Raji (cell line): ENCODE measurements at regions not wholly inside any gene's neighbourhood (a gene's known extent, or its start where the extent isn't known, plus 50 kb on each side); places are given as distances from the start of the nearest gene placed in this dataset.

ENCODE experiments used
- POLR2A ChIP-seq: IDR thresholded peaks from 2 replicates; pipeline ENCODE4 v1.6.1; 2011; ENCODE audit warnings: low read depth, low read length, control low read depth; ENCODE audit not compliant: insufficient read depth

DNA sequence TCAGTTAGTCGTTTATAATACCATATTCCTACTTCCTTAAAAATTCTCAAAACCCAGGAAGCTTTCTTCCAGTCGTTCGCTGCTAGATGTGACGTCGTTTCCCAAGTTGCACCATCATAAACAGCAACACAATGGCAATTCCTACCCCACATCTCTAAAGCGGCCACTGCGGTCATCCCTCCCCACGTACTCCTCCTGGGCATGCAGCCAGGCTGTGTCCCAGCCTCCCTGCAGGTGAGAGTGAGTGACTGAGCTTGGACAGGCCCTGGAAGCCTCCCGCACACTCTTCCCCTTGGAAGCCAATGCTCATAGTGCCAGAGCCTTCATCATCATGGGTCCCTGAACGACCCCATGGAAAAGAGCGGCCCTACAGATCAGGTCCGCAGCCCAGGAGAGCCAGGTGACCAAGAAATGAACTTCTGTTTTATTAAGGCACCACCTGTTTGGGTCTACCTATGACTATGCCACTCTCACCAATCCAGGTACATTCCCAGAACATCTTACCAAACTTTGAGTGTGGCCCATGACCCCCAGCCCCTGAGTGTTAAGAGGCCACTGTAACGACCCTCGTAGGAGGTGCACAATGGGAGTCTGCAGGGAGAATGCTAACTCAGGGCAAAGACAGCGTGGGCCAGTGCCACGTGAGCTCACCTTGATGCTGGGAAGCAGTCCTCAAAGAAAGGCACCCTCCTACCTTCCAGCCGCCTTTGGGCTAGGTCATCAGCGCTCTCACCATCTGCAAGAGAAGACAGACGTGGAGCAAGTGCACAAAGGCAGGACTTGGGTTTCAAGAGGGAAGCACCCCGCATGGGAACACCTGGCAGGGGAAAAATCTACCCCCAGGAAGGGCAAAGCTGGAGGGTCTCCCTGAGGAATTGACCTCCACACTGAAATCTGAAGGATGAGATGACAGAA is 74.7 kb upstream of the RAB6C start:
- TF ChIP-seq POLR2A = no peak

DNA sequence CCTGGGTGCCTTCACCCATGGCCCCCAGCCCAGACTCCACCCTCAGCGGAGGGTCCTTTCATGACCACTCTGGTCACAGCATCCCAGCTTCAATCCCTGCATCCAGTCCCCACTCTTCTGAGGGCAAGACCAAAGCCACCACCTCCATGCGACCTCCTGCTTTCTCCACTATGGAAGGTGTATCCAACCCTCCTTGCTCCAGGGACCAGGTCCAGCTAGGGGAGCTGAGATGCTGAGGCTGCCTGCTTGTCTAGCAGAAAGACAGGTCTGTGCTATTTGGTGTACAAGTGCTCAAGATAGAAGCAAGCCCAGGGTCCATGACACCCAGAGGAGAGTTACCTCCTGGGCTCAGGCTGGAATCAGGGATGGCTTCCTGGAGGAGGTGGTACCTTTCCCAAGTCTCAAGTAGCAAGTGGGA is 73.8 kb upstream of the RAB6C start:
- TF ChIP-seq POLR2A = no peak

- no peak for TF ChIP-seq POLR2A
Observed at GRCh38 chr2:129906139-129906860, 73.2 kb upstream of the RAB6C start.

GRCh38 chr2:129906861-129907235 is 72.6 kb upstream of the RAB6C start:
- no peak for TF ChIP-seq POLR2A

- no peak for TF ChIP-seq POLR2A
Observed at GRCh38 chr2:129907256-129907998, 72.0 kb upstream of the RAB6C start.

DNA sequence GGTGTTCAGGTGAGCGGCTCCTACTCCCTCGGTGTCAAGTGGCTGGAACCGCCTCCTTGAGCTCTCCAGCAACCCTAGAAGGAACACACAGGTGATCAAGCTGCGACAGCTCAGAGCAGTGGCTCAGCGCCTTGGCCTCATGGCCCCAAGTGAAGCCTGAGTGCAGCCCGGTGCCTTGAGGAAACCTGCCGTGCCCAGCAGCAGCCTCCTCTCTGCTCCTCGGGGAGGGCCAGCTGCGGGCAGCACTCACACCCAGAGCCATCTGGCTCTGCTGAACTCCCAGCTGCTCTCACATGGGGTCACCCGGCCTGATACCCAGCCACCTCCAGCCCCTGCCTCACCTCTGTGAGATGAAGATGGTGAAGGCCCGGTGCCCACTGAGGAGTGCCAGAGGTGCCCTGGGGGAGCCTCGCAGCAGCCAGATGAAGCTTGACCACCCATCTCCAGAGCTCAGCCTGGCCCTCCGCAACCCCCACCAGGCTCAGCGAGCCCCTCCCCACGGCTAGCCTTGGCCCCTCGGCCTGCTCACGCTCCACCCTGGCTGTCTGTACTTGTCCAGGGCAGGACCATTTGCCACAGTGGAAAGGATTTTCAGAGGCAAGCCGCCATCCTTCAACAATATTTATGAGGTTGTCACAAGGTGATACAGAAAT is 70.6 kb upstream of the RAB6C start:
- no peak for TF ChIP-seq POLR2A

DNA sequence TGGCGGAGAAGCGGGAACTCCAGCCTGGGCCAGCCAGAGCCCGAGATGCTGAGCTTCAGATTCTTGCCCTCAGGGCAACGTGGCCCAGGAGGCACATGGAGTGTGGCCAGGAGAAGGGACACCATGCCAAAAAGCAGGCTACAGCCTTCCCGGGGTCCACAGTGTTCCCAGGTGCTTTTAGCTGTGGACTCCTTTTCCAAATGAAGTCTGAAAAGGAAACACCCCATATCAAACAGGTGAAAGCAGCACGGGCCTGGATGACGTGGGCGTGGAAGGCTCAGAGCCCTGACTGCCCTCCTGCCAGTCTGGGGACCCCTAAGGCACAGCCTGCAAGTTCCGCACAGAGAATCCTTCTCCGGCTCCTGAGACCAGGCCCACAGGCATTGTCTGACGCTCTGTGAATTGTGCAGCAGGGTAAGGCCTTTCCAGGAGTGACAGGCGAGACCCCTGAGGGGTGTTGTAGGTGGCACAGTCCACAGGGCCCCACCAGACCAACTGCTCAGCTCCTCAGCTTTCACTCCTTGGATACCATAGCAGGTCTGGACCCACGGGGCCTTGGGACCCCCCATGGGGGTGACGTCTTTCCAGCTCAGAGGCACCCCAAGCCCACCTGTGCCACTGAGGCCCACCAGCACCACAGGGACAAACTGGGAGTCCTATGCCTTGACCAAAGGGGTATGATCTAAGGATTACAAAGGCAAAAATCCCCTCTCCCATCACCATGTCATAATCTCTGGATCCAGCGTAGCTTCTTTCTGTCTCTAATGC is 69.6 kb upstream of the RAB6C start:
- TF ChIP-seq POLR2A = no peak

DNA sequence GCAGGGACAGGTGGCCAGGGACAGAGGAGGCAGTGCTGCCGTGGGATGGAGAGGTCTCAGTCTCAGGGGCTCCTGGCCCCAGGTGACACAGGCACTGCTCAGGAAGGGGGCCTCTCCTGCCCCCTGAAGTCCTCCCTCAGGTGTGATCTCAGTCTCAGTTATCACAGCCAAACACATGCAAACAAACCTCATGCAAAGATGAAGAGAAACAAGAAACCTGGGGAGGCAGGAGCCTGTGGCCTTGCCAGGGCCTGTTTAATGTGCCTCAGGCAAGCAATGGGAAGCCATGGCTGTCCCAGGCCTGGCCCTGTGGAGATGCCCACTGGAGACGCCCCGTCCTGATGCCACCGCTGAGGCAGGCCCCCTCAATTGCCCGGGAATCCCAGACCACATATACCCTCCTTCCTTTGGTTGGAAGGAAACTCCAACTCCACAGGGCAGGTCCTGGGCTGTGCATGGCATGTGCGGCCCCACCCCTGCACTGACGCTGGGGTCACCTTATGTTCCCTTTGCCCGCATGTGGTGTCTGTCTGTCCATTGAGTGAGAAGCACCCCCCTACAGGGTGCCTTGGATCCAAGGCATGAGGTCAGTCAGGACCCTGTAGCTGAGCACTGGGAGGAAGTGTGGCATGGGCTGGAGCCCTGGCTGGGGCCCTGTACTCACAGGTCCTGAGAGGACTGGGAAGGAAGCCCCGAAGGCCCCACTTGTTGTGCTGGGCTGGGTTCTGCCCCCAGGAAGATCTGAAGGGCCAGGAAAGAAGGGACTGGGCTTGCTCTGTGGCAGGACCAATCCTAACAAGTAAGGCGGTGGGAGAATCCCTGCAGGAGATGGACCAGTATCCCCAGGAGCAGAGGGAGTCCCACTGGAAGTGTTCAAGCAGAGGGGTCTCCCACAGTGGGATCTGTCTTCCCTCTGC is 68.8 kb upstream of the RAB6C start:
- TF ChIP-seq POLR2A = no peak

DNA sequence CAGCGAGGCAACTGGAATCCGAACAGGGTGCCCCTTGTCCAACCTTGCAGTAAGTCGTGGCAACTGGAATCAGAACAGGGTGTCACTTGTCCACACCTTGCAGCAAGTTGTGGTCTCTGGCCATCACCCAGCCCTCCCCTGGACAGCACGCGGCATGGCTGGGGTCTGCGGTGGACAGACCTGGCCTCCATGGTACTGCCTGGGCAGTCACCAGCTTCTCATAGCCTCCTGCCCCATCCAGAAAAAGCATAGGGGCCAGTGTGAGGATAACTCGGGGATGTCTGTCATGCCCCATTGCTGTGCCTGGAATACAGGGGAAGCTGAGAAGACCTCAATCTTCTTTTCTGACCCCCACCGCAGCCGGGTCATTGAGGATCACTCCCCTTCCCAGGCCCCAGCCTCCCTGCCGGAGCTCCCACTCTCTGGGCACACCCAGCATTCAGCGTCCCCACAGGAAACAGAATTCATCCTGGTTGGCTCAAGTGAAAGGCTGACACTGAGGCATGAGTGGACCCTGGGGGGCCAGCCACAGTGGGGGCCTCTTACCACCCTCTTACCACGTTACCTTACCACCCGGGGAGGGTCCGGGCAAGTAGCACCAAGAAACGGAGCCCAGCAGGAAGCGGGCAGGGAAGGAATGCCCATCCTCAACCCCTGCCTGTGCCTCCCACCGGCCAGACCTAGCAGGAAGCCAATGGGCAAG is 68.0 kb upstream of the RAB6C start:
- TF ChIP-seq POLR2A = no peak

DNA sequence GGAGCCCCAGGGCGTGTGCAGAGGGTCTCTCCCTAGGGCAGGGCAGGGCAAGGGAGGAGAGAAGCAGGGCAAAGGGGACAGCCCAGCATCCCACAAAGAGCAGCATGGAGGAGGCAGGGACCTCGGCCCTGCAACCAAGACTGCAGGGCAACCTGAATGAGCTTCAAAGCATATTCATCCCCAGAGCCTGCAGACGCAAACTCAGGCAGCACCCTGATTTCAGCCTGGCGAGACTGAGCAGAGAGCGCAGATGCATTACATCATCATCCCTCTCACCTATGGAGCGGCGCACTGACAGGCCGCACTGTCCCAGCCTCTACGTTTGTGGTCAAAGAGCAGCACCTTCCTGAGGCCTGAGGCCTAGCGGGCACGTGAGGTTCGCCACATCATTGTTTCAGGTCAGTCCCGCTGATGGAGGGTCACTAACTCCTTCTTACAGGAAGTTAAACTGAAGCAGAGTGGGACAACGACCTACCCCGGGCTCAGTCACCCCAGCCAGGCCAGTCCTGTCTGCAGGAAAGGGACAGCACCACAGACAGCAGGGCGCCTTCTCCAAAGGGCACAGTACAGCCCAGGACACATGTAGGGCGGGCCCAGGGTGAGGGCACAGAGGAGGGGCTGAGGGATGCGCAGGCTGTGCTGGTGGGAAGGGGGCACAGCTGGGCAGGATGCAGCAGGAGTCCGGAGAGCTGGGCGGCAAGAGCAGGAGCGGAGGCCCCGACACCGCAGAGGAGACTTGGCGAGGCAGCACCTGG is 67.2 kb upstream of the RAB6C start:
- no peak for TF ChIP-seq POLR2A

DNA sequence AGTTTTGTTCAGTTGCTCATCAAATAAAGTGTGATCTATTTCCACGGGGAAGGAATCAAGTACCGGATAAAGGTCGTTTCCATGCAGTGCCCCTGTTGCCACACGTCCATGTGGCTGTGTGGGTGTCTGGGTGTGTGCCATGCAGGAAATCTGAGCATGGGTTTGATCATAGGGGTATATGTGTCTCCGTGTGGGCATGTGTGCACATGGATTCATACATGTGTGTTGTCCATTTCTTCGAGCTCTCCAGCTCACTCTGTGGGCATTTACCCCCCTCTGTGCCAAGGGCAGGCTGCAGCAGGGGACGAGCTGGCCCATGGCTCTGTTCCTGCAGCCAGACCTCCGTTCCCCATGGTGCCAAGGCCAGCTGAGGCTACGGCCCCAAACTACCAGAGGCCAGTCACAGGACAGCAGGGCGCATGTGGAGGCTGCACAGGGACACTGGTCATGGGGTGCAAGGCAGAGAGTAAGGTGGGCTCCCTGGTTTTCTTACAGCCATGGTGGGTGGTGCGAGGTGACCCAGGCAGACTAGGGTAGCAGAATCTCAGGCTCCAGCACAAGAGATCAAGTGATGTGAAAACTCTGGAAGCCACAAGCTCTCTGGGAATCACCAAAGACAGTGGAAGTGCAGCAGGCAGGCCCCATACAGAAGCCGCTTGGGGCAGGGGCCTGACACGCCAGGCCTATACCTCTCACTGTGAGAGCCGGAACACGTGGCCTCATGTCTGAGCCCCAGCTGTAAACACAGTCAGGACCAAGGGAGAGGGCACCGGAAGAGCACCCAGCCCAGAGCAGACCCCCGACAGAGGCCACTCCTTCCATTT is 66.4 kb upstream of the RAB6C start:
- no peak for TF ChIP-seq POLR2A

DNA sequence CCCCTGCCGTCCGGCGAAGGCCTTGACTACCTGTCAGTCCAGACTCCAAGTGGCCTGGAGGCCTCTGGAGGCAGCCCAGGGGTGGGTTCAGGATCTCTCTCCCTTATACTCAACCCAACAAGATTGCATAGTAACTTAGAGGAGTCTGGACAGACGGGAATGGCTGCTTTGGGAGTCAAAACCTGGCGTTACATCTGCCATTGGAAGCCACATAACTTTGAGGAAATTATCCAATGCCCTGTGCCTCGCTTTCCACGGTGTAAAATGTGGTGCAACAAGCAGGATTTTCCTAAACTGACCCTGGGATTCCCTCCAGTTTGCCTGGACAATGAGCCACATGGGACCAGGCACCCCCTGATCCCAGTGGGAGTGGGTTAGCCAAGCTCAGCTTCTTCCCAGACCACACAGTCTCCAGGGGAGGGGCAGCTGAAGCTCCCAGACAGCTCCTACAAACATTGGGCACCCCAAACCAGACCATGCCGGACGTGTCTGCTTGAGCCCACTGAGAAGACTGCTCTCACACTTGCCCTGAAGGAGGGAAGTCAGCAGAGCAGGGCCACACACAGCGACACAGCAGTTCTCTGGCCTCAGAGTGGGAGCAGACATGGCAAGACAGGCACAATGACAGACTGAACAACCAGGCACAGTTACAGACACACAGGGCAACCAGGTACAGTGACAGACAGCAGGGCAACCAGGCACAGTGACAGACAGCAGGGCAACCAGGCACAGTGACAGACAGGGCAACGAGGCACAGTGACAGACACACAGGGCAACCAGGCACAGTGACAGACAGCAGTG is 65.6 kb upstream of the RAB6C start:
- no peak for TF ChIP-seq POLR2A
